DND-41 (cell line): ENCODE measurements at regions not wholly inside any gene's neighbourhood (a gene's known extent, or its start where the extent isn't known, plus 50 kb on each side); places are given as distances from the start of the nearest gene placed in this dataset.

Source experiments
- ATAC-seq: fragments of 200-7000 bp; cut with Tn5 transposase; 3 replicates; pipeline ENCODE4 v1.9.1; 2021; ENCODE audit warnings: low read depth; ENCODE audit not compliant: insufficient read depth
- DNase-seq: peaks from one replicate; pipeline ENCODE4 v3.0.0-alpha.2; 2020
- H2AFZ ChIP-seq: 2 replicates; pipeline ENCODE4 v1.6.0; 2012; ENCODE audit warnings: low read depth, low read length
- H3K27ac ChIP-seq: 2 replicates; pipeline ENCODE4 v1.5.1; 2012; ENCODE audit warnings: low read length, inconsistent platforms
- H3K27me3 ChIP-seq: fragments of 200-600 bp; sonication (generic); 2 replicates; pipeline ENCODE4 v1.6.0; 2012; ENCODE audit warnings: low read length, mild to moderate bottlenecking, inconsistent platforms; ENCODE audit not compliant: insufficient read depth, poor library complexity
- H3K36me3 ChIP-seq: 2 replicates; pipeline ENCODE4 v1.5.1; 2012; ENCODE audit warnings: low read length, inconsistent platforms; ENCODE audit not compliant: insufficient read depth
- H3K4me1 ChIP-seq: 2 replicates; pipeline ENCODE4 v1.5.1; 2012; ENCODE audit warnings: mild to moderate bottlenecking, low read length; ENCODE audit not compliant: insufficient read depth
- H3K4me2 ChIP-seq: 2 replicates; pipeline ENCODE4 v1.6.0; 2012; ENCODE audit warnings: mild to moderate bottlenecking, moderate library complexity, low read length, inconsistent platforms; ENCODE audit not compliant: insufficient read depth
- H3K4me3 ChIP-seq, 2 experiments: fragments of 200-600 bp in 1 of 2; shearing (Covaris generic) in 1 of 2; 2 replicates each; pipeline ENCODE4 v1.5.1; 2012 to 2016; ENCODE audit warnings: inconsistent platforms in 2 of 2, low read length in 2 of 2, mild to moderate bottlenecking in 2 of 2, low read depth in 1 of 2, moderate library complexity in 1 of 2
- H3K79me2 ChIP-seq: 2 replicates; pipeline ENCODE4 v1.6.0; 2012; ENCODE audit warnings: low read length, inconsistent platforms; ENCODE audit not compliant: insufficient read depth
- H3K9ac ChIP-seq: 2 replicates; pipeline ENCODE4 v1.6.0; 2012; ENCODE audit warnings: low read depth, mild to moderate bottlenecking, inconsistent platforms, low read length, moderate library complexity
- H3K9me3 ChIP-seq: 2 replicates; pipeline ENCODE4 v1.5.1; 2012; ENCODE audit warnings: low read length, moderate library complexity, mild to moderate bottlenecking, inconsistent platforms; ENCODE audit not compliant: insufficient read depth, severe bottlenecking
- H4K20me1 ChIP-seq: 2 replicates; pipeline ENCODE4 v1.6.0; 2012; ENCODE audit warnings: low read length; ENCODE audit not compliant: insufficient read depth
- EZH2 ChIP-seq: IDR thresholded peaks from 3 replicates; pipeline ENCODE4 v1.6.1; 2012; ENCODE audit warnings: borderline replicate concordance, low read depth, mild to moderate bottlenecking, moderate library complexity, low read length, inconsistent platforms; ENCODE audit not compliant: severe bottlenecking
- TF ChIP-seq, protein P1 (sequence below): IDR thresholded peaks from 2 replicates; pipeline ENCODE4 v1.5.1; 2012; ENCODE audit warnings: borderline replicate concordance, low read length, moderate library complexity, mild to moderate bottlenecking; ENCODE audit not compliant: poor library complexity, severe bottlenecking; ENCODE audit errors: extremely low read depth

DNA sequence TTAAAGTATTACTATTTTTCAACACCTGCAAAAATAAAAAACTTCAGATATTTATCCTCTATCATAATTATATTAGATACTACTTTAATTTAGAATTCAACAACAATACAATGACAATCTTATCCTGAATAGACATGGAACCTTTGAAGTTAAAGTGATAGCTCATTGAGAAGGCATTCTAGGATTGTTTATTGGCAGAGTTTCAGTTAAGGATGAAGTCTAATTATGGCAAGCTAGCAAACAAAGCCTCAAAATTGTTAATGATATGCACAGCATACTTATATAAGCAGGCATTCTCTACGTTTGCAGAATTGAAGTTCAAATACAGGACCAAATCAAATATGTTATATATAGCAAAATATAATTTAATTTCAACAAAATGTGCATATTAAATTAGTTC lies 91.2 kb upstream of the ABI3BP start:
- no peak overlapping the region for H3K4me2 ChIP-seq
- no peaks in the 10 kb centered on the region for H3K9me3 ChIP-seq
- no peak overlapping the region for H2AFZ ChIP-seq
- no peaks in the 10 kb centered on the region for H4K20me1 ChIP-seq
- no peak for TF ChIP-seq EZH2
- TF ChIP-seq, protein P1, sequence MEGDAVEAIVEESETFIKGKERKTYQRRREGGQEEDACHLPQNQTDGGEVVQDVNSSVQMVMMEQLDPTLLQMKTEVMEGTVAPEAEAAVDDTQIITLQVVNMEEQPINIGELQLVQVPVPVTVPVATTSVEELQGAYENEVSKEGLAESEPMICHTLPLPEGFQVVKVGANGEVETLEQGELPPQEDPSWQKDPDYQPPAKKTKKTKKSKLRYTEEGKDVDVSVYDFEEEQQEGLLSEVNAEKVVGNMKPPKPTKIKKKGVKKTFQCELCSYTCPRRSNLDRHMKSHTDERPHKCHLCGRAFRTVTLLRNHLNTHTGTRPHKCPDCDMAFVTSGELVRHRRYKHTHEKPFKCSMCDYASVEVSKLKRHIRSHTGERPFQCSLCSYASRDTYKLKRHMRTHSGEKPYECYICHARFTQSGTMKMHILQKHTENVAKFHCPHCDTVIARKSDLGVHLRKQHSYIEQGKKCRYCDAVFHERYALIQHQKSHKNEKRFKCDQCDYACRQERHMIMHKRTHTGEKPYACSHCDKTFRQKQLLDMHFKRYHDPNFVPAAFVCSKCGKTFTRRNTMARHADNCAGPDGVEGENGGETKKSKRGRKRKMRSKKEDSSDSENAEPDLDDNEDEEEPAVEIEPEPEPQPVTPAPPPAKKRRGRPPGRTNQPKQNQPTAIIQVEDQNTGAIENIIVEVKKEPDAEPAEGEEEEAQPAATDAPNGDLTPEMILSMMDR: no peak
- H3K4me3 ChIP-seq: no peak overlapping the region
- DNase-seq (no peak), ATAC-seq (no peak)
- H3K9ac ChIP-seq: no peak overlapping the region
- H3K27ac ChIP-seq: no peak overlapping the region
- H3K27me3 ChIP-seq: no peaks in the 10 kb centered on the region
- H3K36me3 ChIP-seq: no peaks in the 10 kb centered on the region
- no peaks in the 10 kb centered on the region for H3K79me2 ChIP-seq
- H3K4me1 ChIP-seq: no peaks in the 10 kb centered on the region

DNA sequence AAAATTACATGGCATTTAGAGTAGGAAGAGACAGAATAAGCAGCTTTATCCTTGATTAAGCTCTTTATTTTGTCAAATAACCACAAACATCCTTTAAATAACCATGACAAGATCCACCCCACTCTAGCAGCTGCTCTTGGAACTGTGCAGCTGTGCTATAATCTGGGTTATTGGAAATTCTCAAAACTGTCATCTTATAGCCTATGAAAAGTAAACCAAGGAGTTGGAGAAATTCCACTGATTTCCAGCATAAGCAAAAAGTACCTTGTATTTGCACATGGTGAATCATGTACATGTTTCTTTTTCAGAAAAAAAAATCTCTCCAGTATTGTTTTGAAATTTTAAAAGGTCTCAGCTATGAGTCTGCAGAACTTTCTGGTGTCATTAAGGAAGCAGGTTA lies 88.8 kb upstream of the ABI3BP start:
- no peak for DNase-seq
- no peaks in the 10 kb centered on the region for H4K20me1 ChIP-seq
- no peaks in the 10 kb centered on the region for H3K27me3 ChIP-seq
- H3K4me3 ChIP-seq: no peak overlapping the region
- H2AFZ ChIP-seq: no peak overlapping the region
- no peaks in the 10 kb centered on the region for H3K79me2 ChIP-seq
- no peaks in the 10 kb centered on the region for H3K9me3 ChIP-seq
- no peaks in the 10 kb centered on the region for H3K36me3 ChIP-seq
- no peak for ATAC-seq
- no peak overlapping the region for H3K4me2 ChIP-seq
- H3K9ac ChIP-seq: no peak overlapping the region
- TF ChIP-seq EZH2: no peak
- TF ChIP-seq, protein P1: no peak
- H3K27ac ChIP-seq: no peak overlapping the region
- no peaks in the 10 kb centered on the region for H3K4me1 ChIP-seq

DNA sequence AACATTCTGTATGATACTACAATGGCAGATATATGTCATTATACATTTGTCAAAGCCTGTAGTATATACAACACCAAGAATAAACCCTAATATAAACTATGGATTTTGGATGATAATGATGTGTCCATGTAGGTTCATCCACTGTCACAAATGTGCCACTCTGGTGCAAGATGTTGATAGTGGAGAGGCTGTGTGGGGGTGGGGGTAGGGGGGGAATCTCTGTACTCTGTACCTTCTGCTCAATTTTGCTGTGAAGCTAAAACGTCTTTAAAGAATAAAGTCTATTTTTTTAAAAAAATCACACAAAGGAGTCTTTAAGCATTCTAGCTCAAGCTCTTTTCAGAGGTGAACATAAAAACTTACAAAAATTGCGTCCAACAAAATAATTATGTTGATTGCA lies 88.2 kb upstream of the ABI3BP start:
- no peak overlapping the region for H3K27ac ChIP-seq
- TF ChIP-seq, protein P1: no peak
- TF ChIP-seq EZH2: no peak
- no peaks in the 10 kb centered on the region for H3K9me3 ChIP-seq
- no peak for ATAC-seq
- no peak for DNase-seq
- no peaks in the 10 kb centered on the region for H3K27me3 ChIP-seq
- H4K20me1 ChIP-seq: no peaks in the 10 kb centered on the region
- no peak overlapping the region for H3K4me2 ChIP-seq
- no peak overlapping the region for H3K9ac ChIP-seq
- no peak overlapping the region for H3K4me3 ChIP-seq
- no peak overlapping the region for H2AFZ ChIP-seq
- H3K36me3 ChIP-seq: no peaks in the 10 kb centered on the region
- H3K79me2 ChIP-seq: no peaks in the 10 kb centered on the region
- no peaks in the 10 kb centered on the region for H3K4me1 ChIP-seq
